ENCODE measurements at regions not wholly inside any gene's neighbourhood (a gene's known extent, or its start where the extent isn't known, plus 50 kb on each side); places are given as distances from the start of the nearest gene placed in this dataset.

DNA sequence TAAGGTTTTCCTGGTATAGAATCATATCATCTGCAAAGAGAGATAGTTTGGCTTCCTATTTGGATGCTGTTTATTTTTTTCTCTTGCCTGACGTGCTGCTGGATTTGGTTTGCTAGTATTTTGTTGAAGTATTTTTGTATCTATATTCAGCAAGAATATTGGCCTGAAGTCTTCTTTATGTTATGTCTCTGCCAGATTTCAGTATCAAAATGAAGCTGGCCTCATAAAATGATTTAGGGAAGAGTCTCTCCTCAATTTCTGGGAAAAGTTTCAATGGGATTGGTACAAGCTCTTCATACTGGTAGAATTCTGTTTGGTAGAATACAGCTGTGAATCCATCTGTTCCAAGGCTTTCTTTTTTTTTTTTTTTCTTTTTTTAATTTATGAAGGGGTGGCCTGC, 799.0 kb upstream of the TYRP1 start:
- TF ChIP-seq, protein P1, sequence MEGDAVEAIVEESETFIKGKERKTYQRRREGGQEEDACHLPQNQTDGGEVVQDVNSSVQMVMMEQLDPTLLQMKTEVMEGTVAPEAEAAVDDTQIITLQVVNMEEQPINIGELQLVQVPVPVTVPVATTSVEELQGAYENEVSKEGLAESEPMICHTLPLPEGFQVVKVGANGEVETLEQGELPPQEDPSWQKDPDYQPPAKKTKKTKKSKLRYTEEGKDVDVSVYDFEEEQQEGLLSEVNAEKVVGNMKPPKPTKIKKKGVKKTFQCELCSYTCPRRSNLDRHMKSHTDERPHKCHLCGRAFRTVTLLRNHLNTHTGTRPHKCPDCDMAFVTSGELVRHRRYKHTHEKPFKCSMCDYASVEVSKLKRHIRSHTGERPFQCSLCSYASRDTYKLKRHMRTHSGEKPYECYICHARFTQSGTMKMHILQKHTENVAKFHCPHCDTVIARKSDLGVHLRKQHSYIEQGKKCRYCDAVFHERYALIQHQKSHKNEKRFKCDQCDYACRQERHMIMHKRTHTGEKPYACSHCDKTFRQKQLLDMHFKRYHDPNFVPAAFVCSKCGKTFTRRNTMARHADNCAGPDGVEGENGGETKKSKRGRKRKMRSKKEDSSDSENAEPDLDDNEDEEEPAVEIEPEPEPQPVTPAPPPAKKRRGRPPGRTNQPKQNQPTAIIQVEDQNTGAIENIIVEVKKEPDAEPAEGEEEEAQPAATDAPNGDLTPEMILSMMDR (IDR thresholded peaks at IDR 0.05): no peak
- TF ChIP-seq POLR2A (IDR thresholded peaks at IDR 0.05): no peak
